Fibroblast of mammary gland (primary cell): ENCODE measurements at regions not wholly inside any gene's neighbourhood (a gene's known extent, or its start where the extent isn't known, plus 50 kb on each side); places are given as distances from the start of the nearest gene placed in this dataset.
"Not testable (repeated sequence)": the region's sequence is repeated elsewhere in the genome, so short reads cannot be mapped to it uniquely, and the experiment has no call there.

Experiments
- DNase-seq: peaks from one replicate; pipeline ENCODE4 v3.0.0-alpha.2; 2010; ENCODE audit warnings: low read depth
- H3K4me3 ChIP-seq: 2 replicates; pipeline ENCODE4 v1.5.1; 2011; ENCODE audit warnings: low read depth, mild to moderate bottlenecking, low read length, moderate library complexity; ENCODE audit not compliant: control insufficient read depth
- CTCF ChIP-seq: conservative IDR thresholded peaks from 2 replicates; pipeline ENCODE4 v1.5.1; 2011; ENCODE audit warnings: low read depth, low read length, inconsistent platforms; ENCODE audit not compliant: control insufficient read depth, insufficient read depth

GRCh38 chrX:137852502-137852901 lies 286.6 kb downstream of the ZIC3 start:
- DNase-seq = no peak
- no peak overlapping the region for H3K4me3 ChIP-seq
- TF ChIP-seq CTCF = no peak

- TF ChIP-seq CTCF = no peak
- DNase-seq = no peak
- H3K4me3 ChIP-seq = no peak overlapping the region
Observed at GRCh38 chrX:137855490-137855889, 289.6 kb downstream of the ZIC3 start.

- no peak for DNase-seq
- no peak for TF ChIP-seq CTCF
- H3K4me3 ChIP-seq = no peak overlapping the region
Observed at GRCh38 chrX:137858106-137858505, 292.2 kb downstream of the ZIC3 start.

- TF ChIP-seq CTCF = no peak
Observed at GRCh38 chrX:137878401-137878800, 312.5 kb downstream of the ZIC3 start.

GRCh38 chrX:137882960-137883359 lies 317.0 kb downstream of the ZIC3 start:
- H3K4me3 ChIP-seq = no peak overlapping the region
- TF ChIP-seq CTCF = no peak
- no peak for DNase-seq

More at GRCh38 chrX:137878401-137878800, 312.5 kb downstream of the ZIC3 start:
- H3K4me3 ChIP-seq = no peak overlapping the region
- DNase-seq = no peak

- not testable (repeated sequence) for H3K4me3 ChIP-seq, DNase-seq
Observed at GRCh38 chrX:137884813-137885212, 318.9 kb downstream of the ZIC3 start.

- TF ChIP-seq CTCF = no peak
- DNase-seq = no peak
- no peak overlapping the region for H3K4me3 ChIP-seq
Observed at GRCh38 chrX:137891431-137891830, 325.5 kb downstream of the ZIC3 start.
